Calu3 (cell line): ENCODE measurements at regions not wholly inside any gene's neighbourhood (a gene's known extent, or its start where the extent isn't known, plus 50 kb on each side); places are given as distances from the start of the nearest gene placed in this dataset.

Source experiments
- BruUV-seq: library from RNA; stranded (reverse); fragments of 400-500 nt; replicated peaks from 2 replicates; lab custom pipeline; 2021; lab: Mats Ljungman, UMichigan
- CTCF ChIA-PET: fragments of 300-600 bp; sonication (Branson Sonifier 250); formaldehyde crosslinking; loops from one replicate; lab custom pipeline; 2022; ENCODE audit warnings: antibody characterized with exemption; lab: Charles Lee
- DNase-seq: peaks from one replicate; pipeline ENCODE4 v3.0.0; 2022
- H3K27ac Mint-ChIP-seq: one replicate; pipeline ENCODE4 v1.8.0; 2022; ENCODE audit warnings: mixed read lengths; ENCODE audit not compliant: unreplicated experiment
- H3K27me3 Mint-ChIP-seq: one replicate; pipeline ENCODE4 v1.8.0; 2022; ENCODE audit warnings: mixed read lengths; ENCODE audit not compliant: unreplicated experiment
- H3K36me3 Mint-ChIP-seq: one replicate; pipeline ENCODE4 v1.8.0; 2022; ENCODE audit warnings: mild to moderate bottlenecking, moderate library complexity, mixed read lengths; ENCODE audit not compliant: insufficient read depth, unreplicated experiment
- H3K4me1 Mint-ChIP-seq: one replicate; pipeline ENCODE4 v1.8.0; 2022; ENCODE audit warnings: mild to moderate bottlenecking, low read depth, mixed read lengths; ENCODE audit not compliant: unreplicated experiment
- H3K4me3 Mint-ChIP-seq: one replicate; pipeline ENCODE4 v1.8.0; 2022; ENCODE audit warnings: mild to moderate bottlenecking, low read depth, moderate library complexity, mixed read lengths; ENCODE audit not compliant: unreplicated experiment
- H3K9me3 Mint-ChIP-seq: one replicate; pipeline ENCODE4 v1.8.0; 2022; ENCODE audit warnings: low read depth, mixed read lengths; ENCODE audit not compliant: unreplicated experiment
- CTCF ChIP-seq: fragments of 200-600 bp; IDR thresholded peaks from one replicate; pipeline ENCODE4 v1.8.0; 2022; ENCODE audit warnings: antibody characterized with exemption; ENCODE audit not compliant: unreplicated experiment
- intact Hi-C: fragments of 100-400 bp; cut with micrococcal nuclease; formaldehyde crosslinking; loops from one replicate; pipeline ENCODE4 v1.10.0; 2022; ENCODE audit not compliant: unreplicated experiment

GRCh38 chr11:115706626-115707135, 202.5 kb upstream of the CADM1 start:
- Mint-ChIP-seq H3K36me3 (no peaks in the 10 kb centered on the region), H3K27ac (no peak overlapping the region), H3K9me3 (peaks cover 10% of the 10 kb centered on the region), H3K27me3 (no peaks in the 10 kb centered on the region), H3K4me3 (no peak overlapping the region), H3K4me1 (no peaks in the 10 kb centered on the region)
- no peak for DNase-seq
- BruUV-seq = no TSS peak
- CTCF ChIA-PET = no interaction called here
- intact Hi-C loops = no loop called here
- TF ChIP-seq CTCF = no peak

- CTCF ChIA-PET = no interaction called here
- BruUV-seq = no TSS peak
- H3K9me3 Mint-ChIP-seq = peaks cover 10% of the 10 kb centered on the region
Measured at GRCh38 chr11:115705200-115705599, 201.0 kb upstream of the CADM1 start.

GRCh38 chr11:115700981-115701875, 197.0 kb upstream of the CADM1 start:
- Mint-ChIP-seq H3K27ac (no peak overlapping the region), H3K4me1 (no peaks in the 10 kb centered on the region), H3K27me3 (no peaks in the 10 kb centered on the region), H3K4me3 (no peak overlapping the region), H3K9me3 (peaks cover 5% of the 10 kb centered on the region), H3K36me3 (no peaks in the 10 kb centered on the region)
- BruUV-seq = no TSS peak
- no peak for DNase-seq
- intact Hi-C loops = no loop called here
- CTCF ChIA-PET = no interaction called here
- no peak for TF ChIP-seq CTCF

More at GRCh38 chr11:115705200-115705599, 201.0 kb upstream of the CADM1 start:
- intact Hi-C loops = no loop called here
- H3K4me3 Mint-ChIP-seq = no peak overlapping the region
- no peaks in the 10 kb centered on the region for H3K27me3 Mint-ChIP-seq
- H3K4me1 Mint-ChIP-seq = no peaks in the 10 kb centered on the region
- no peaks in the 10 kb centered on the region for H3K36me3 Mint-ChIP-seq
- TF ChIP-seq CTCF = no peak
- no peak for DNase-seq
- no peak overlapping the region for H3K27ac Mint-ChIP-seq

- CTCF ChIA-PET = no interaction called here
- Mint-ChIP-seq H3K9me3 (peaks cover 5% of the 10 kb centered on the region), H3K4me3 (no peak overlapping the region), H3K27ac (no peak overlapping the region), H3K4me1 (no peaks in the 10 kb centered on the region), H3K36me3 (no peaks in the 10 kb centered on the region), H3K27me3 (no peaks in the 10 kb centered on the region)
- BruUV-seq = no TSS peak
- no peak for TF ChIP-seq CTCF
- intact Hi-C loops = no loop called here
- no peak for DNase-seq
Measured at GRCh38 chr11:115700496-115700895, 196.3 kb upstream of the CADM1 start.
